GM12892 (cell line): ENCODE measurements at regions not wholly inside any gene's neighbourhood (a gene's known extent, or its start where the extent isn't known, plus 50 kb on each side); places are given as distances from the start of the nearest gene placed in this dataset.

Experiments used
- POLR2A ChIP-seq: IDR thresholded peaks from 2 replicates; pipeline ENCODE4 v1.6.1; 2011; ENCODE audit warnings: low read depth, low read length, control low read depth
- POLR2AphosphoS5 ChIP-seq: IDR thresholded peaks from 2 replicates; pipeline ENCODE4 v1.6.1; 2011; ENCODE audit warnings: low read depth, low read length, control low read depth

GRCh38 chr10:78410046-78410965 lies 376.6 kb downstream of the RPS24 start:
- TF ChIP-seq POLR2A (no peak), POLR2AphosphoS5 (no peak)
